K562 (cell line): ENCODE measurements at regions not wholly inside any gene's neighbourhood (a gene's known extent, or its start where the extent isn't known, plus 50 kb on each side); places are given as distances from the start of the nearest gene placed in this dataset.

Source experiments
- ATAC-seq: fragments of 200-7000 bp; cut with Tn5 transposase; 3 replicates; pipeline ENCODE4 v1.9.1; 2020; ENCODE audit warnings: moderate library complexity
- BruUV-seq: library from RNA; stranded (reverse); fragments of 400-500 nt; replicated peaks from 2 replicates; lab custom pipeline; 2021; lab: Mats Ljungman, UMichigan
- CTCF ChIA-PET: fragments of 300-600 bp; formaldehyde crosslinking; extraction: SDS; loops from one replicate; lab custom pipeline; 2021; ENCODE audit warnings: low intra/inter-chr PET ratio; lab: Yijun Ruan, JAX
- POLR2A ChIA-PET: fragments of 300-600, 350-650 bp; sonication (Branson Sonifier 250); formaldehyde crosslinking; extraction: SDS; loops from one replicate; lab custom pipeline; 2021; ENCODE audit warnings: antibody characterized with exemption, inconsistent platforms; lab: Yijun Ruan, JAX
- DNase-seq, 4 experiments: peaks; one replicate each; pipeline versions ENCODE4 v3.0.0 to v3.0.0-alpha.2; 2011 to 2018; ENCODE audit warnings: low spot score in 3 of 4, mixed read lengths in 3 of 4; ENCODE audit errors: extremely low read depth in 1 of 4
- FAIRE-seq: peaks from 2 replicates; lab custom pipeline; 2011; peaks lifted over from hg19 to GRCh38; lab: Jason Lieb, UNC
- H2AFZ ChIP-seq: 2 replicates; pipeline ENCODE4 v1.6.0; 2011; ENCODE audit warnings: low read depth, low read length, control low read depth, inconsistent platforms
- H3K27ac ChIP-seq: fragments of 200-600 bp; 3 replicates; pipeline ENCODE4 v1.8.0; 2011; ENCODE audit warnings: low read depth, mild to moderate bottlenecking, control low read depth, inconsistent platforms, low read length, moderate library complexity, mixed read lengths; ENCODE audit errors: extremely low read depth
- H3K27me3 ChIP-seq, 2 experiments: fragments of 300-600 bp in 1 of 2; 2 replicates in 1 of 2; 3 replicates in 1 of 2; pipeline versions ENCODE4 v1.6.0 to v1.8.0; 2011; ENCODE audit warnings: inconsistent platforms in 2 of 2, low read length in 2 of 2, mild to moderate bottlenecking in 1 of 2, mixed read lengths in 1 of 2, moderate library complexity in 1 of 2; ENCODE audit not compliant: control insufficient read depth in 2 of 2, insufficient read depth in 2 of 2
- H3K36me3 ChIP-seq: fragments of 300-600 bp; 3 replicates; pipeline ENCODE4 v1.8.0; 2011; ENCODE audit warnings: mild to moderate bottlenecking, low read length, inconsistent platforms; ENCODE audit not compliant: control insufficient read depth, insufficient read depth
- H3K4me1 ChIP-seq, 2 experiments: fragments of 200-600 bp in 1 of 2; replicated peaks in 1 of 2; 2 replicates in 1 of 2; 3 replicates in 1 of 2; pipeline versions ENCODE4 v1.5.1 to v1.8.0; 2011; ENCODE audit warnings: inconsistent platforms in 2 of 2, low read length in 2 of 2, mild to moderate bottlenecking in 1 of 2, mixed read lengths in 1 of 2, moderate library complexity in 1 of 2; ENCODE audit not compliant: control insufficient read depth in 2 of 2, insufficient read depth in 2 of 2
- H3K4me2 ChIP-seq: 2 replicates; pipeline ENCODE4 v1.6.1; 2011; ENCODE audit warnings: low read length, control low read depth, inconsistent platforms, mixed read lengths; ENCODE audit not compliant: insufficient read depth
- H3K4me3 ChIP-seq: fragments of 200-600 bp; sonication (generic), shearing (Covaris generic); 2 replicates; pipeline ENCODE4 v1.5.1; 2016; ENCODE audit warnings: control low read depth, inconsistent platforms
- H3K79me2 ChIP-seq: fragments of 200-600 bp; 3 replicates; pipeline ENCODE4 v1.8.0; 2011; ENCODE audit warnings: low read length, inconsistent platforms; ENCODE audit not compliant: control insufficient read depth, insufficient read depth
- H3K9ac ChIP-seq, 2 experiments: 2 replicates each; pipeline versions ENCODE4 v1.6.0 to v1.6.1; 2011; ENCODE audit warnings: low read depth in 2 of 2, low read length in 2 of 2, control low read depth in 1 of 2, inconsistent platforms in 1 of 2, mild to moderate bottlenecking in 1 of 2, mixed read lengths in 1 of 2; ENCODE audit not compliant: insufficient read depth in 1 of 2
- H3K9me1 ChIP-seq: one replicate; pipeline ENCODE4 v1.6.0; 2011; ENCODE audit warnings: inconsistent platforms, mild to moderate bottlenecking, low read length, moderate library complexity; ENCODE audit not compliant: control insufficient read depth, insufficient read depth
- H3K9me3 ChIP-seq: replicated peaks from 2 replicates; pipeline ENCODE4 v1.5.1; 2011; ENCODE audit warnings: low read depth, low read length, inconsistent platforms; ENCODE audit not compliant: control insufficient read depth, insufficient read depth
- H4K20me1 ChIP-seq: replicated peaks from 2 replicates; pipeline ENCODE4 v1.6.1; 2011; ENCODE audit warnings: low read length, inconsistent platforms, mixed read lengths; ENCODE audit not compliant: control insufficient read depth, insufficient read depth
- ELF1 ChIP-seq: fragments of 200-800 bp; sonication (Bioruptor generic); IDR thresholded peaks from 2 replicates; pipeline ENCODE4 v1.6.1; 2016; ENCODE audit warnings: missing genetic modification characterization, missing compliant biosample characterization
- MEIS2 ChIP-seq: fragments of 450-650 bp; IDR thresholded peaks from 2 replicates; pipeline ENCODE4 v1.6.1; 2014; ENCODE audit warnings: mild to moderate bottlenecking; ENCODE audit not compliant: partially characterized antibody
- PHTF2 ChIP-seq: fragments of 250-450 bp; sonication (Bioruptor Pico); IDR thresholded peaks from 2 replicates; pipeline ENCODE4 v1.5.0; 2021; ENCODE audit warnings: mild to moderate bottlenecking
- PTRF ChIP-seq: fragments of 450-650 bp; IDR thresholded peaks from 2 replicates; pipeline ENCODE4 v1.6.1; 2016; ENCODE audit warnings: mild to moderate bottlenecking, missing genetic modification characterization, missing compliant biosample characterization
- SMARCA4 ChIP-seq: fragments of 450-650 bp; IDR thresholded peaks from 2 replicates; pipeline ENCODE4 v1.6.1; 2016
- SMARCE1 ChIP-seq: fragments of 450-650 bp; IDR thresholded peaks from 2 replicates; pipeline ENCODE4 v1.7.1; 2016; ENCODE audit warnings: mild to moderate bottlenecking
- SP2 ChIP-seq: IDR thresholded peaks from 2 replicates; pipeline ENCODE4 v1.6.1; 2011; ENCODE audit warnings: mild to moderate bottlenecking, low read depth, low read length, moderate library complexity; ENCODE audit not compliant: poor library complexity, severe bottlenecking; ENCODE audit errors: extremely low read depth
- TGIF2 ChIP-seq: sonication (generic); formaldehyde crosslinking; IDR thresholded peaks from 2 replicates; pipeline ENCODE4 v1.8.1; 2022; ENCODE audit warnings: mild to moderate bottlenecking, missing genetic modification reagents, moderate library complexity
- U2AF2 ChIP-seq: fragments of 200-400 bp; formaldehyde crosslinking; optimal IDR thresholded peaks from 2 replicates; pipeline ENCODE3; 2017; ENCODE audit warnings: low read depth, mild to moderate bottlenecking, low read length
- WGBS: fragments of 100-300 bp; shearing (Covaris generic); methylation state at CpG from one replicate; pipeline ENCODE4 v1.1.6; 2016; ENCODE audit warnings: low coverage, mixed read lengths; ENCODE audit not compliant: insufficient coverage; ENCODE audit errors: missing lambda C conversion rate; 5-methylcytosine and 5-hydroxymethylcytosine counted together
- in situ Hi-C: fragments of 300-500 bp; cut with MboI; formaldehyde crosslinking; loops from 4 replicates; pipeline ENCODE4 v1.15.0; 2018; ENCODE audit warnings: inconsistent platforms, mixed read lengths
- intact Hi-C: fragments of 100-400 bp; cut with micrococcal nuclease; formaldehyde crosslinking; loops from 2 replicates; pipeline ENCODE4 v1.14.2; 2022
- TF ChIP-seq, protein P1 (sequence below): fragments of 450-650 bp; IDR thresholded peaks from 2 replicates; pipeline ENCODE4 v1.7.1; 2018; ENCODE audit warnings: mild to moderate bottlenecking, low read depth; ENCODE audit not compliant: partially characterized antibody
- TF ChIP-seq, protein P2 (sequence below): fragments of 250-450 bp; sonication (Bioruptor Pico); IDR thresholded peaks from 2 replicates; pipeline ENCODE4 v1.8.0; 2022; ENCODE audit warnings: inconsistent platforms

DNA sequence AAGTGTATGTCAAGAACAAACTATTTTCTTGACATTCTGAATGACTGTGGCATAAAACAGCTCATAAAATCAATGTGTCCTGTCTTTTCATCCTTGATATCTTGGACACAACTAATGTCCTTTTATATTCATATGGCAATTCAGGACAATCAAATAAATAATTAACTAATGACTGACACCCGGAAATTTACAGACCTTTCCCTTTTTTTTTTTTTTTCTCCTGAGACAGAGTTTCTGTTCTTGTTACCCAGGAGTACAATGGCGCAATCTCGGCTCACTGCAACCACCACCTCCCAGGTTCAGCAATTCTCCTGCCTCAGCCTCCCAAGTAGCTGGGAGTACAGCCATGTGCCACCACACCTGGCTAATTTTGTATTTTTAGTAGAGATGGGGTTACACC, 107.1 kb upstream of the LGSN start:
- FAIRE-seq, result no peak
- H3K4me1 ChIP-seq, result no peaks in the 10 kb centered on the region

More for the DNA sequence above, 107.1 kb upstream of the LGSN start:
- H4K20me1 ChIP-seq, result no peaks in the 10 kb centered on the region
- H3K4me2 ChIP-seq, result no peak overlapping the region
- H3K9ac ChIP-seq, result no peak overlapping the region
- H3K79me2 ChIP-seq, result no peaks in the 10 kb centered on the region
- TF ChIP-seq SP2, result no peak
- TF ChIP-seq ELF1 (tag), result no peak
- no peak for TF ChIP-seq SMARCE1
- TF ChIP-seq, protein P1, sequence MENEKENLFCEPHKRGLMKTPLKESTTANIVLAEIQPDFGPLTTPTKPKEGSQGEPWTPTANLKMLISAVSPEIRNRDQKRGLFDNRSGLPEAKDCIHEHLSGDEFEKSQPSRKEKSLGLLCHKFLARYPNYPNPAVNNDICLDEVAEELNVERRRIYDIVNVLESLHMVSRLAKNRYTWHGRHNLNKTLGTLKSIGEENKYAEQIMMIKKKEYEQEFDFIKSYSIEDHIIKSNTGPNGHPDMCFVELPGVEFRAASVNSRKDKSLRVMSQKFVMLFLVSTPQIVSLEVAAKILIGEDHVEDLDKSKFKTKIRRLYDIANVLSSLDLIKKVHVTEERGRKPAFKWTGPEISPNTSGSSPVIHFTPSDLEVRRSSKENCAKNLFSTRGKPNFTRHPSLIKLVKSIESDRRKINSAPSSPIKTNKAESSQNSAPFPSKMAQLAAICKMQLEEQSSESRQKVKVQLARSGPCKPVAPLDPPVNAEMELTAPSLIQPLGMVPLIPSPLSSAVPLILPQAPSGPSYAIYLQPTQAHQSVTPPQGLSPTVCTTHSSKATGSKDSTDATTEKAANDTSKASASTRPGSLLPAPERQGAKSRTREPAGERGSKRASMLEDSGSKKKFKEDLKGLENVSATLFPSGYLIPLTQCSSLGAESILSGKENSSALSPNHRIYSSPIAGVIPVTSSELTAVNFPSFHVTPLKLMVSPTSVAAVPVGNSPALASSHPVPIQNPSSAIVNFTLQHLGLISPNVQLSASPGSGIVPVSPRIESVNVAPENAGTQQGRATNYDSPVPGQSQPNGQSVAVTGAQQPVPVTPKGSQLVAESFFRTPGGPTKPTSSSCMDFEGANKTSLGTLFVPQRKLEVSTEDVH, result no peak
- TF ChIP-seq MEIS2, result no peak
- no peak for TF ChIP-seq U2AF2
- TF ChIP-seq TGIF2, result no peak
- TF ChIP-seq, protein P2, sequence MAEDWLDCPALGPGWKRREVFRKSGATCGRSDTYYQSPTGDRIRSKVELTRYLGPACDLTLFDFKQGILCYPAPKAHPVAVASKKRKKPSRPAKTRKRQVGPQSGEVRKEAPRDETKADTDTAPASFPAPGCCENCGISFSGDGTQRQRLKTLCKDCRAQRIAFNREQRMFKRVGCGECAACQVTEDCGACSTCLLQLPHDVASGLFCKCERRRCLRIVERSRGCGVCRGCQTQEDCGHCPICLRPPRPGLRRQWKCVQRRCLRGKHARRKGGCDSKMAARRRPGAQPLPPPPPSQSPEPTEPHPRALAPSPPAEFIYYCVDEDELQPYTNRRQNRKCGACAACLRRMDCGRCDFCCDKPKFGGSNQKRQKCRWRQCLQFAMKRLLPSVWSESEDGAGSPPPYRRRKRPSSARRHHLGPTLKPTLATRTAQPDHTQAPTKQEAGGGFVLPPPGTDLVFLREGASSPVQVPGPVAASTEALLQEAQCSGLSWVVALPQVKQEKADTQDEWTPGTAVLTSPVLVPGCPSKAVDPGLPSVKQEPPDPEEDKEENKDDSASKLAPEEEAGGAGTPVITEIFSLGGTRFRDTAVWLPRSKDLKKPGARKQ (CRISPR knock-in tag), result no peak
- TF ChIP-seq PTRF (tag), result no peak
- TF ChIP-seq PHTF2 (CRISPR knock-in tag), result no peak
- TF ChIP-seq SMARCA4, result no peak
- no peaks in the 10 kb centered on the region for H3K27me3 ChIP-seq
- no peak overlapping the region for H3K27ac ChIP-seq
- in situ Hi-C loops, result no loop called here
- CTCF ChIA-PET, result no interaction called here
- POLR2A ChIA-PET, result no interaction called here
- intact Hi-C loops, result no loop called here
- DNase-seq (no peak), ATAC-seq (no peak)
- BruUV-seq, result no TSS peak
- H3K36me3 ChIP-seq, result no peaks in the 10 kb centered on the region
- H3K4me3 ChIP-seq, result no peak overlapping the region
- H3K9me3 ChIP-seq, result no peaks in the 10 kb centered on the region
- H3K9me1 ChIP-seq, result no peaks in the 10 kb centered on the region
- no peak overlapping the region for H2AFZ ChIP-seq
- WGBS, result 0% methylated on average over 1 of the region's 3 CpGs
